ENCODE measurements at regions not wholly inside any gene's neighbourhood (a gene's known extent, or its start where the extent isn't known, plus 50 kb on each side); places are given as distances from the start of the nearest gene placed in this dataset.
"Not testable (repeated sequence)": the region's sequence is repeated elsewhere in the genome, so short reads cannot be mapped to it uniquely, and the experiment has no call there.

DNA sequence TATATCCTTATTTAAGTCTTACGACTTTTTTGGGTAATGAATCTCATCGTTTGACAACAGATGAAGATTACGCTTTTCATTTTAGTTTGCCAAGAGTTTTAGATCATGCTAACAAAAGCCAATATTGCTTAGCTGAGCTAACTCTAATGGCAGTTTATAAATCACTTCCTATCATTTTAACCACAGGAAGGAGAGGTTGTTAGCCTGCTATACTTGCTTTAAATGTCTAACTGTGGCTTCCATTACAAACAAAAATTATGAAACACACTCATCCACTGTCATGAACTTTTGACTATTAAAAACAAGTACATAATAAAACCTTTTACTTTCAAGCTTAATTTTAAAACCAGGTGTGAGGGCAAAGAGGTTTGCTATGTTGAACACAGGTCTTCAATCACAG lies 53.7 kb upstream of the ANKH start:
- no peak for DNase-seq

DNA sequence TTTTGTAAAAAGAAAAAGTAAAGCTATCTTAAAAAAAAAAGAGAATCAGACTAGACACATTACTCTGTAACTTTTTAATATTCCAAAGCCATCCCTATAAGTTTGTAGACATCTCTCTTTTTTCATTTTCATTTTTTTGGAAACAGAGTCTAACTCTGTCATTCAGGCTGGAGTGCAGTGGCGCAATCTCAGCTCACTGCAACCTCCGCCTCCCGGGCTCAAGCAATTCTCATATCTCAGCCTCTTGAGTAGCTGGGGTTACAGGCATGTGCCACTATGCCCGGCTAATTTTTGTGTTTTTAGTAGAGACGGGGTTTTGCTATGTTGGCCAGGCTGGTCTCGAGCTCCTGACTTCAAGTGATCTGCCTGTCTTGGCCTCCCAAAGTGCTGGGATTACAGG lies 51.4 kb upstream of the ANKH start:
- DNase-seq: not testable (repeated sequence)

DNA sequence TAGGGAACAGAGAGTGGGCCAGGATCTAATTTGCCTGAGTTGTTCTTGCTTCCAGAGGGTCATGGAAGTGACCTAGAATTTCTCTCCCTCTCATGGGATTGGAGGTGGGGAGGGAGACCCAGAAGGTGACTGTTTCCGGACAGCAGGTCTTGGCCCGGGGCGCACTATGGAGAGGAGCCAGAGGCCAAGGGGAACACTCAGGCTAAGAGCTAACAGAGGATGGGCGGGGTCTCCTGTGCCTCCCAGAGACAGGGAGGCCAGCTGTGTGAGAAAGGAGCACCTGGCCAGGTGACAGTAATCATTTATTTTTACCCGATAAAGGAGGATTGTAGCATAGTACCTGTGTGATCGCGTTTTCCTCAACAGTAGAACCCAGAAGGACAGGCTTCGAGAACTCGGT lies 50.9 kb upstream of the ANKH start:
- no peak for DNase-seq
